ENCODE measurements at regions not wholly inside any gene's neighbourhood (a gene's known extent, or its start where the extent isn't known, plus 50 kb on each side); places are given as distances from the start of the nearest gene placed in this dataset.

DNA sequence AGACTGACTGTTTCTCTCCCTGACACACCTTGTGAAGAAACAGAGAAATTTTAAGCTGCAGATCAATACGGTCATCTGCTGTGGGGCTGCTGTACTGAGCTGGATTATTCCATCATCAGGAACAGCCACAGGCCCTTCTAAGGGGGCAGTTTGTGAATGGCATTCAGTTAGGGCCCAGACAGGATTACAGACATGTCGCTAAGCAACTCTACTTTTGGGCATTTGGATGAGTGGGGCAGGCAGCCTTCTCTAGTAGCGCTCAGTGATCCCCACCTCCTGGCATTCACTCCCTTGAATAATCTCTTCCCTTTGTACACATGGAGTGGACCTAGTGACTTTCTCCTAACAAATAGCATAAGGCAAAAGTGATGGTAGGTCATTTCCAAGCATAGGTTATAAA lies 144.4 kb upstream of the RARB start:
- CTCF ChIA-PET, result interaction anchor here (1.5 kb wide), 1 partner anchor 11 kb away, joined by 5 read pairs; no protein-coding TSS in a partner anchor
- no peak for DNase-seq (ENCODE audit: low read depth, low spot score)
- TF ChIP-seq, protein P1, sequence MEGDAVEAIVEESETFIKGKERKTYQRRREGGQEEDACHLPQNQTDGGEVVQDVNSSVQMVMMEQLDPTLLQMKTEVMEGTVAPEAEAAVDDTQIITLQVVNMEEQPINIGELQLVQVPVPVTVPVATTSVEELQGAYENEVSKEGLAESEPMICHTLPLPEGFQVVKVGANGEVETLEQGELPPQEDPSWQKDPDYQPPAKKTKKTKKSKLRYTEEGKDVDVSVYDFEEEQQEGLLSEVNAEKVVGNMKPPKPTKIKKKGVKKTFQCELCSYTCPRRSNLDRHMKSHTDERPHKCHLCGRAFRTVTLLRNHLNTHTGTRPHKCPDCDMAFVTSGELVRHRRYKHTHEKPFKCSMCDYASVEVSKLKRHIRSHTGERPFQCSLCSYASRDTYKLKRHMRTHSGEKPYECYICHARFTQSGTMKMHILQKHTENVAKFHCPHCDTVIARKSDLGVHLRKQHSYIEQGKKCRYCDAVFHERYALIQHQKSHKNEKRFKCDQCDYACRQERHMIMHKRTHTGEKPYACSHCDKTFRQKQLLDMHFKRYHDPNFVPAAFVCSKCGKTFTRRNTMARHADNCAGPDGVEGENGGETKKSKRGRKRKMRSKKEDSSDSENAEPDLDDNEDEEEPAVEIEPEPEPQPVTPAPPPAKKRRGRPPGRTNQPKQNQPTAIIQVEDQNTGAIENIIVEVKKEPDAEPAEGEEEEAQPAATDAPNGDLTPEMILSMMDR (IDR thresholded peaks at IDR 0.05; ENCODE audit: insufficient read depth, low read length, missing control alignments), result no peak
- H3K4me3 ChIP-seq (ENCODE audit: low read depth, low read length), result no peak overlapping the region
- POLR2A ChIA-PET, result no interaction called here

DNA sequence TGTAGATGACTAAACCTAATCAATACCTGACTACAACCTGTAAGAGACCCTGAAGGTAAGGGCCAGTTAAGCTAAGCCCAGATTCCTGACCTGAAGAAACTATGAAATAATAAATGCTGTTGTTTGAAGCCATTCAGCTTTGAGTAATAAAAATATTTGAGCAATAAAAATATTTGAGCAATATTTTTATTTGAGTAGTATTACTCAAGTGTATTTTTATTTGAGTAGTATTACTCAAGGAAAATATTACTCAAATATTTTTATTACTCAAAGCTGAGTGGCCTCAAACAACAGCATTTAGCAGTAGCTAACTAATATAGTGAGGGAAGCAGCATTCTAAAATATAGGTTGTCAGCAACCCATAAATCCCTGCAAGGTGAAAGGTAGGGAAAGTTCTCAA lies 143.8 kb upstream of the RARB start:
- ChIA-PET CTCF (interaction anchor here (1.5 kb wide), 1 partner anchor 10 kb away, joined by 5 read pairs; no protein-coding TSS in a partner anchor), POLR2A (no interaction called here)
- no peak for DNase-seq (ENCODE audit: low read depth, low spot score)
- H3K4me3 ChIP-seq (ENCODE audit: low read depth, low read length), result no peak overlapping the region
- TF ChIP-seq, protein P1 (IDR thresholded peaks at IDR 0.05; ENCODE audit: insufficient read depth, low read length, missing control alignments), result no peak

DNA sequence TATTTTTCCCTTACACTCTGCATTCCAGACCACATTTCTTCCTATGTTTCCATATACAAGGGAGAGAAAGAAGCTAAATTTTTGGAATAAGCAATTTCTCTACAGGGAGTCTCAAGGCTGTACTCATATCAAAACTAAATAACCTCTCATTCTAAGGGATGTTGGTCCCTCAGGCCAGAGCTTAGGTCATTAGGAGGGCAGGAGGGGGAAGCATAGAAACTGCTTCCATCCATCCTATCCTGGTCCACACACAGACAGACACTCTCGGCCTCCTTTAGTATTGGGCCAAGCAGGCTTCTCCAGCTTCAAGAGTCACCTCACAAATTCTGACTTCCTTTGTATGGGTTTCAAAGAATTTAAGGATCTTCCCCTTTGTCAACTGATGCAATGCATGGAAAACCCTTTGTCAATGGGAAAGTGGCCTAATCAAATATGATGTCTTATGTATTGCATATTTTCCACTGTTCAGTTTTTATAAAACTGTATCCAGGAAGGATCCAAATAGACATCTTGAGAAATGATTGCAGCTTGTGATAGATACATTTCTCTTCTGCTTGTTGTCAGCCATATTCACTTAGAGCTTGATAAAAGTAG lies 140.7 kb upstream of the RARB start:
- TF ChIP-seq, protein P1 (IDR thresholded peaks at IDR 0.05; ENCODE audit: insufficient read depth, low read length, missing control alignments), result no peak
- ChIA-PET CTCF (no interaction called here), POLR2A (no interaction called here)
- H3K4me3 ChIP-seq (ENCODE audit: low read depth, low read length), result no peak overlapping the region
- no peak for DNase-seq (ENCODE audit: low read depth, low spot score)

DNA sequence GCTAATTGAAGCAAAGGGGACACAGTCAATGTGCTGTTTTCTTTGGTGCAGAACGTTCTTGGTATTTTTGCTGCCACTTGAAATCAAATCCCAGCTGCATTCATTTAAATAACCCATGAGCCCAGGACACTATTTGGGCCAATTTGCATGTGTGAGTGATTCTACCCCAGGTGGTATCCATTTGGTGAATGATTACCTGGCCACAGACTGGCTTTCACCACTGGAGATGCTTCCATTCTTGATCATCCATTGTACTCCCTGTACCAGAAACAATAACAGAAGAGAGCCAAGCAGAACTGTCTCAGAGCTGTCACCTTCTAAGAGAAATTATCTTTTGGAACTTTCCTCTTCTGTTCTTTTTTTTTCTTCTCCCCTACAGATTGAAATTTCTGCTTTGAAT lies 139.7 kb upstream of the RARB start:
- CTCF ChIA-PET, result no interaction called here
- no peak for DNase-seq (ENCODE audit: low read depth, low spot score)
- TF ChIP-seq, protein P1 (IDR thresholded peaks at IDR 0.05; ENCODE audit: insufficient read depth, low read length, missing control alignments), result no peak
- POLR2A ChIA-PET, result no interaction called here
- H3K4me3 ChIP-seq (ENCODE audit: low read depth, low read length), result no peak overlapping the region

DNA sequence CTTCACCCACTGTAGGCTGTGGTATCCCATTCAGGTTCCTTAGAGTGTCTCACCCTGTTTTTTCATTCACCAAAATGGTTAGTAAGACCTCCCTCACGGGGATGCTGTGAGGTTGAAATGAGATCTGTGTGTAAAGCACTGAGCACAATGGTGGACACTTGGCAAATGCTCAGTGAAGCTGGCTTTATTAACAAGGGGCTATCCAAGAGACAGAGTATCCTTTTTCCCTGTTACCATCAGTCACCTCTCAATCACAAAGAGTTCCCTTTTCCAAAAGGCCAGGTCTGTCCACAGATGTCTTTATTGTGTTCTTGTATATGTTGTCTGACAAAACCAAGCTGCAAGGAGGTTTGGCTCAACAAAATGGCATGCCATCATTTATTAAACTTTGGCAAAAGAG lies 138.9 kb upstream of the RARB start:
- TF ChIP-seq, protein P1 (IDR thresholded peaks at IDR 0.05; ENCODE audit: insufficient read depth, low read length, missing control alignments), result no peak
- ChIA-PET CTCF (interaction anchor here (1.4 kb wide), 1 partner anchor 305 kb away, joined by 4 read pairs; no protein-coding TSS in a partner anchor), POLR2A (no interaction called here)
- DNase-seq (ENCODE audit: low read depth, low spot score), result no peak
- no peak overlapping the region for H3K4me3 ChIP-seq (ENCODE audit: low read depth, low read length)

DNA sequence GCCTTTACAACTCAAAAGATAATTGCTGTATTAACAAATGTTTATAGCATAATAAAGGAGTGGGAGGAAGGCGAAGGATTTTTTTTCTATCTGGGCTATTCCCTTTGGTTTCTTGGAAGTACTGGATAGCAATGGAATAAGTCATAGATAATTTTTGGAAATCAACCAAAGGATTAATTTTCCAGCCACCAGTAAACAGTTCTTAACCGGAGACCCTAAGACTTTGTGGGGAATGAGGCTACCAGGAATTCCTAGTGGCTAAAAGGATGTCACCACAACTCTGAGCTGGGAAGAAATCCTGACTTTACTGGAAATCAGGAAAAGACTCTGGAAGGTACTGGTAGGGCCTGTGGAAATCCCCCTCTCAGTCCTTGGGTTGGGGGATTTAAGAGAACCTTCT lies 138.4 kb upstream of the RARB start:
- POLR2A ChIA-PET, result no interaction called here
- DNase-seq (ENCODE audit: low read depth, low spot score), result no peak
- TF ChIP-seq, protein P1 (IDR thresholded peaks at IDR 0.05; ENCODE audit: insufficient read depth, low read length, missing control alignments), result no peak
- H3K4me3 ChIP-seq (ENCODE audit: low read depth, low read length), result no peak overlapping the region
- CTCF ChIA-PET, result interaction anchor here (1.4 kb wide), 1 partner anchor 304 kb away, joined by 4 read pairs; no protein-coding TSS in a partner anchor

Data from AG04449 (cell line).